ENCODE measurements at regions not wholly inside any gene's neighbourhood (a gene's known extent, or its start where the extent isn't known, plus 50 kb on each side); places are given as distances from the start of the nearest gene placed in this dataset.

GRCh38 chr7:35985126-35985754 lies 167.8 kb upstream of the EEPD1 start:
- H3K27ac ChIP-seq, result peak overlapping the region; percentile 54 to 75; a peak in 4 of 6 replicates
- H3K9me3 ChIP-seq, result no peaks in the 10 kb centered on the region
- peak; percentile 71 to 77 for DNase-seq (ENCODE audit: low read depth in 1 of 2, low spot score in 1 of 2)
- peak; percentile 96 to 99 for ATAC-seq
- WGBS (ENCODE audit: missing lambda C conversion rate), result 16% methylated on average over 7 of the region's 7 CpGs
- H3K4me2 ChIP-seq, result no peak overlapping the region
- peaks cover 3% of the 10 kb centered on the region; the same call in 1 of the 3 replicates for H3K4me1 ChIP-seq
- TF ChIP-seq, protein P1, sequence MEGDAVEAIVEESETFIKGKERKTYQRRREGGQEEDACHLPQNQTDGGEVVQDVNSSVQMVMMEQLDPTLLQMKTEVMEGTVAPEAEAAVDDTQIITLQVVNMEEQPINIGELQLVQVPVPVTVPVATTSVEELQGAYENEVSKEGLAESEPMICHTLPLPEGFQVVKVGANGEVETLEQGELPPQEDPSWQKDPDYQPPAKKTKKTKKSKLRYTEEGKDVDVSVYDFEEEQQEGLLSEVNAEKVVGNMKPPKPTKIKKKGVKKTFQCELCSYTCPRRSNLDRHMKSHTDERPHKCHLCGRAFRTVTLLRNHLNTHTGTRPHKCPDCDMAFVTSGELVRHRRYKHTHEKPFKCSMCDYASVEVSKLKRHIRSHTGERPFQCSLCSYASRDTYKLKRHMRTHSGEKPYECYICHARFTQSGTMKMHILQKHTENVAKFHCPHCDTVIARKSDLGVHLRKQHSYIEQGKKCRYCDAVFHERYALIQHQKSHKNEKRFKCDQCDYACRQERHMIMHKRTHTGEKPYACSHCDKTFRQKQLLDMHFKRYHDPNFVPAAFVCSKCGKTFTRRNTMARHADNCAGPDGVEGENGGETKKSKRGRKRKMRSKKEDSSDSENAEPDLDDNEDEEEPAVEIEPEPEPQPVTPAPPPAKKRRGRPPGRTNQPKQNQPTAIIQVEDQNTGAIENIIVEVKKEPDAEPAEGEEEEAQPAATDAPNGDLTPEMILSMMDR (IDR thresholded peaks at IDR 0.05), result peak; percentile 92
- TF ChIP-seq SMC3 (IDR thresholded peaks at IDR 0.05) (peak; percentile 100), ZC3H11A (IDR thresholded peaks at IDR 0.05) (no peak), RAD21 (conservative IDR thresholded peaks at IDR 0.05 in 1 of 2, IDR thresholded peaks at IDR 0.05 in 1 of 2) (peak; percentile 100)
- ChIA-PET CTCF (interaction anchor here (0.5 to 4.5 kb wide), 57 partner anchors 9 to 408 kb away, joined by 3 to 198 read pairs (median 4); no protein-coding TSS in a partner anchor), POLR2A (interaction anchor here (1.7 to 2.0 kb wide), 2 partner anchors 307 to 334 kb away, joined by 5 to 6 read pairs; no protein-coding TSS in a partner anchor)
- FAIRE-seq, result peak; percentile 23
- no peak overlapping the region for H3K4me3 ChIP-seq

DNA sequence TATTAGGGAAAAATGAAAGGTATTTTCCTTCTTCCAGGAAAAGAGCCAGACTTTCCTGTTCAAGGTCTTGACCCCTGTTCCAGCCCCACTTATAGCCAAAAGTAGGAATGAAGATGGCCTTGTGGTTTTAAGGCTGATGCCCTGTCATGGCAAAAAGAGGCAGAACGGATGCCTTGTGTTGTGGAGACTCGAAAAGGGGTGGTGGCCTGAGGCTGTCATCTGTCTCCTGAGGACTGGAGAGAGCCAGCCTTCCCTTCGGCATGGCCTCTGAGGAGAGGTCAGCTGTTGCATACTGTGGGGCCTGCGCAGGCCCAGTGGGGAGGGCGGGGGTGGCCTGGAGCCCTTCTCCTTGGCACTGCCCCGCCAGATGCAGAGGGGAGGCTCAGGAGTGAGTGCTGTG lies 166.0 kb upstream of the EEPD1 start:
- Histone ChIP-seq H3K4me2 (no peak overlapping the region), H3K9me3 (no peaks in the 10 kb centered on the region), H3K4me1 (peaks cover 3% of the 10 kb centered on the region; the same call in 1 of the 3 replicates), H3K4me3 (no peak overlapping the region), H3K27ac (peak overlapping the region; percentile 32 to 75; a peak in 4 of 6 replicates)
- FAIRE-seq, result no peak
- ChIA-PET CTCF (interaction anchor here (1.2 to 4.5 kb wide), 6 partner anchors 8 to 314 kb away, joined by 3 to 198 read pairs (median 18); no protein-coding TSS in a partner anchor), POLR2A (no interaction called here)
- DNase-seq (ENCODE audit: low read depth in 1 of 2, low spot score in 1 of 2), result no peak
- TF ChIP-seq TP53 (CRISPR knock-in tag; IDR thresholded peaks at IDR 0.05) (no peak), ATOH8 (CRISPR knock-in tag; IDR thresholded peaks at IDR 0.05; ENCODE audit: low read depth) (no peak), MAFK (IDR thresholded peaks at IDR 0.05; ENCODE audit: partially characterized antibody) (no peak), CBX8 (IDR thresholded peaks at IDR 0.05) (no peak)
- WGBS (ENCODE audit: missing lambda C conversion rate), result 90% methylated on average over 3 of the region's 6 CpGs
- no peak for ATAC-seq

GRCh38 chr7:35988105-35988504 lies 164.9 kb upstream of the EEPD1 start:
- Histone ChIP-seq H3K4me3 (no peak overlapping the region), H3K4me2 (no peak overlapping the region), H3K9me3 (no peaks in the 10 kb centered on the region), H3K27ac (peak overlapping the region in 1 of 2 experiments; percentile 32; a peak in 2 of 6 replicates), H3K4me1 (peaks cover 12% of the 10 kb centered on the region)
- ATAC-seq (no peak), FAIRE-seq (no peak), DNase-seq (ENCODE audit: low read depth in 1 of 2, low spot score in 1 of 2) (peak in 1 of 2 experiments; percentile 40)
- ChIA-PET CTCF (interaction anchor here (2.6 kb wide), 1 partner anchor 304 kb away, joined by 9 read pairs; no protein-coding TSS in a partner anchor), POLR2A (no interaction called here)
- WGBS (ENCODE audit: missing lambda C conversion rate), result 89% methylated on average over 5 of the region's 5 CpGs
- TF ChIP-seq, protein P2, sequence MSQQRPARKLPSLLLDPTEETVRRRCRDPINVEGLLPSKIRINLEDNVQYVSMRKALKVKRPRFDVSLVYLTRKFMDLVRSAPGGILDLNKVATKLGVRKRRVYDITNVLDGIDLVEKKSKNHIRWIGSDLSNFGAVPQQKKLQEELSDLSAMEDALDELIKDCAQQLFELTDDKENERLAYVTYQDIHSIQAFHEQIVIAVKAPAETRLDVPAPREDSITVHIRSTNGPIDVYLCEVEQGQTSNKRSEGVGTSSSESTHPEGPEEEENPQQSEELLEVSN (IDR thresholded peaks at IDR 0.05; ENCODE audit: borderline replicate concordance, low read depth), result no peak

DNA sequence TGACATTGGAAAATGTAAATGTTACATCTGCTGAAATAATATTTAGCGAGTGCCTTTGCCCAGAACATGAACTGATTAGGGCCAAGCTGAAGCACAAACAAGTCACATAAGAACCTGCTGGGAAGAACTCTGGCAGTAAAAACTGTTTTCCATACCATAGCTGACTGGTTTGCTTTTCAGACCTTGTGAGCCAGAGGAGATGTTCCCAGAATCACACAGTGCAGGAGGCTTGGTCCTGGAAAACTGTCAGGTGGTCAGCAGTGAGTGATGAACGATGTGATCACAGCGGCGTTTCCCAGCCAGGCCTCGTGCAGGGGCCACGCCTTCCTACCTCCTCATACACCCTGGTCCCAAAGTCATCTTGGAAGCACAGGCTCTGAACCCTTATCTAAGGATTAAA lies 164.2 kb upstream of the EEPD1 start:
- FAIRE-seq, result no peak
- no peak for ATAC-seq
- H3K27ac ChIP-seq, result 0 out of 6 replicates have a peak overlapping the region, but pooled peaks of 1 of the 2 experiments have one; percentile 2

More for the DNA sequence above, 164.2 kb upstream of the EEPD1 start:
- no peak overlapping the region for H3K4me3 ChIP-seq
- TF ChIP-seq BHLHE40 (IDR thresholded peaks at IDR 0.05; ENCODE audit: low read depth, low read length) (no peak), SMC3 (IDR thresholded peaks at IDR 0.05) (no peak), CHD2 (IDR thresholded peaks at IDR 0.05; ENCODE audit: low read length, partially characterized antibody) (no peak), HOXA7 (CRISPR knock-in tag; IDR thresholded peaks at IDR 0.05) (no peak)
- TF ChIP-seq, protein P3, sequence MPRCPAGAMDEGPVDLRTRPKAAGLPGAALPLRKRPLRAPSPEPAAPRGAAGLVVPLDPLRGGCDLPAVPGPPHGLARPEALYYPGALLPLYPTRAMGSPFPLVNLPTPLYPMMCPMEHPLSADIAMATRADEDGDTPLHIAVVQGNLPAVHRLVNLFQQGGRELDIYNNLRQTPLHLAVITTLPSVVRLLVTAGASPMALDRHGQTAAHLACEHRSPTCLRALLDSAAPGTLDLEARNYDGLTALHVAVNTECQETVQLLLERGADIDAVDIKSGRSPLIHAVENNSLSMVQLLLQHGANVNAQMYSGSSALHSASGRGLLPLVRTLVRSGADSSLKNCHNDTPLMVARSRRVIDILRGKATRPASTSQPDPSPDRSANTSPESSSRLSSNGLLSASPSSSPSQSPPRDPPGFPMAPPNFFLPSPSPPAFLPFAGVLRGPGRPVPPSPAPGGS (IDR thresholded peaks at IDR 0.05), result no peak
- no peak for DNase-seq (ENCODE audit: low read depth in 1 of 2, low spot score in 1 of 2)
- H3K4me1 ChIP-seq, result peaks cover 19% of the 10 kb centered on the region
- 79% methylated on average over 6 of the region's 6 CpGs for WGBS (ENCODE audit: missing lambda C conversion rate)
- POLR2A ChIA-PET, result no interaction called here
- CTCF ChIA-PET, result interaction anchor here (0.7 to 2.6 kb wide), 2 partner anchors 303 to 330 kb away, joined by 3 to 9 read pairs; no protein-coding TSS in a partner anchor
- no peaks in the 10 kb centered on the region for H3K9me3 ChIP-seq
- no peak overlapping the region for H3K4me2 ChIP-seq
